ENCODE measurements at regions not wholly inside any gene's neighbourhood (a gene's known extent, or its start where the extent isn't known, plus 50 kb on each side); places are given as distances from the start of the nearest gene placed in this dataset.

GRCh38 chr22:48837341-48837935 is 990.2 kb downstream of the BRD1 start:
- TF ChIP-seq CTCF (IDR thresholded peaks at IDR 0.05; ENCODE audit: low read depth, low read length, missing control alignments), result no peak
- in situ Hi-C loops (cut with HindIII; ENCODE audit: low sequenced_read_pairs), result no loop called here
- no peak for DNase-seq (ENCODE audit: low read depth)
- no peak overlapping the region for H3K4me3 ChIP-seq (ENCODE audit: low read depth, low read length)

DNA sequence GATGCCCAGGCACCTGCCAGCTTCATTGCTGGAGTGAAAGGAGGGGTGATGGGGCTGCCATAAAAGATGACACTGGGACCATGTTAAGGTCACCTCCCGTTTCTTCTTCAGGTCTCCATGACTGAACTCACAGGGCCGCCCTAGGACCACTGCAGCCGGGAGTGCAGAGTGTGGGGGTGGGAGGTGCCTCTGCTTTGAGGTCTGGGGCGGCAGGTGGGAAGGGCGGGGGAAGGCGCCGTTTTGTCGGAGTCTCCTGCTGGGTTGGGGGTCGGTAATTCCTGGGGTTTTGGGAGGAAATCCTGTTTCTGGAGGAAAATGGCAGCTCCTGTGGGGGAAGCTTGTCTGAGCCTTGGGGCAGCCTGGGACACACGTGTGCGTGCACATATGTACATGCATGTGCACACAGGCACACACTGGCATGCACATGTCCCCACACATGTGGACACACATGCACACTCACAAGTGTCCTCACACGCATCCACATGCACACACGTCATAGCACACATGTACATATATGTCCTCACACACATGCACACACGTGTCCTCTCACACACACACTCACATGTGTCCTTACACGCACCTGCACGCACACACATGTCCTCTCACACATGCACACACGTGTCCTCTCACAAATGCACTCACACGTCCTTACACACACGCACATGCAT is 990.9 kb downstream of the BRD1 start:
- TF ChIP-seq CTCF (IDR thresholded peaks at IDR 0.05; ENCODE audit: low read depth, low read length, missing control alignments), result no peak
- H3K4me3 ChIP-seq (ENCODE audit: low read depth, low read length), result no peak overlapping the region
- in situ Hi-C loops (cut with HindIII; ENCODE audit: low sequenced_read_pairs), result no loop called here
- DNase-seq (ENCODE audit: low read depth), result no peak

DNA sequence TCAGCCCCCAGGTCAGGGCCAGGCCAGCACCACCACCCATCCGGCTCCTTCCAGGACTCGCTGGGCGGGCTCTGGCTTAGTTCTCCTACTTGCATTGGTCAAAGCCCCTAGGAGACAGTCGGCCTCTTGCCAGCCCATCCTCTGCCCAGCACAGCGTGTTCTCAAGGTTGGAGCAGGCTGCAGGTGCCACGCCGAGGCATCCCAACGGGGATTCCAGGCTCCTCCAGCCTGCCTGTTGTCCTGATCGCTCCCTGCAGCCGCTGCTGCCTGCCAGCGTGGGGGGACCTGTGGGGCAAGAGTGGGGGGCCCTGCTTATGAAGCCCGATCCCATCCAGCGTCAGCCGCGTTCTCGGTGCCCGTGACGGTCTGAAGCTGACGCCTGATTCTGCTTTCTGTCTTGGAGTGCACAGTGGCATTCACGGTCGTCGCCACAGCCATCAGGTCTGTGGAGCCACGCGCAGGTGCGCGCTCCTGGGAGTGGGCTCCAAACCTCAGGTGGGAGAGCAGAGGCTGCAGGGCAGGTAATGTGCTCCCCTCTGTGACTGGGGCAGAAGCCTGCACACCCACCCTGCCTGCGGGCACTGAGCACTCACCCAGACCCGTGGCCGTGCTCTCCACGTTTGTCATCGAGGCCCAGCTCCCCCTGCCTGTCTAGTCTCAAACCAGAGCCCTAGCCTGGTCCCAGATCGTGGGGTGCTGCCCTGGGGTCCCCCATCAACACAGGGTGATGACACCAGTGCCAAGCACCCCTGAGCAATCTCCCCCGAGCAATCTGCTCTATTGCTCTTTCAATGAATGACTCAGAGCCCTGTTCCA is 991.6 kb downstream of the BRD1 start:
- TF ChIP-seq CTCF (IDR thresholded peaks at IDR 0.05; ENCODE audit: low read depth, low read length, missing control alignments), result no peak
- no peak for DNase-seq (ENCODE audit: low read depth)
- H3K4me3 ChIP-seq (ENCODE audit: low read depth, low read length), result no peak overlapping the region
- in situ Hi-C loops (cut with HindIII; ENCODE audit: low sequenced_read_pairs), result no loop called here

DNA sequence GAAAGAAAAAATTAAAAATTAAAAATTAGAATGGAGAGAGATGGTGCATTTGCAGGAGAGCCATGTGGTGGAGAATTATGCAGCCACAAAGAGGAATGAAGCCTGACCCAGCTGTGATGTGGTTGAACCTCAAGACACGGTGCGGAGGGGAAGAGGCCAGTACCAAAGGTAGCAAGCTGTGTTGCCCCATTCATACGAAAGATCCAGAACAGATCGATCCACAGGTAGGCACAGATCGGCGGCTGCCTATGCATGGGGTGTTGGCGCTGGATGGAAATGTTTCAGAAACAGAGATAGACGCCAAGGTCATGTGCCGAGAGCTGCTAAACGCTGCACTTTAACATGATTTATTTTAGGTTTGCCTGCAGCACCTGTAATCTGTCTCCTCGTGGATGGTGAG is 992.3 kb downstream of the BRD1 start:
- no peak for DNase-seq (ENCODE audit: low read depth)
- in situ Hi-C loops (cut with HindIII; ENCODE audit: low sequenced_read_pairs), result no loop called here
- H3K4me3 ChIP-seq (ENCODE audit: low read depth, low read length), result no peak overlapping the region
- no peak for TF ChIP-seq CTCF (IDR thresholded peaks at IDR 0.05; ENCODE audit: low read depth, low read length, missing control alignments)

- in situ Hi-C loops (cut with HindIII; ENCODE audit: low sequenced_read_pairs), result no loop called here
- TF ChIP-seq CTCF (IDR thresholded peaks at IDR 0.05; ENCODE audit: low read depth, low read length, missing control alignments), result no peak
- no peak overlapping the region for H3K4me3 ChIP-seq (ENCODE audit: low read depth, low read length)
- DNase-seq (ENCODE audit: low read depth), result no peak
Observed at GRCh38 chr22:48834404-48834803, 993.3 kb downstream of the BRD1 start.

- H3K4me3 ChIP-seq (ENCODE audit: low read depth, low read length), result no peak overlapping the region
- TF ChIP-seq CTCF (IDR thresholded peaks at IDR 0.05; ENCODE audit: low read depth, low read length, missing control alignments), result no peak
- in situ Hi-C loops (cut with HindIII; ENCODE audit: low sequenced_read_pairs), result no loop called here
- DNase-seq (ENCODE audit: low read depth), result no peak
Observed at GRCh38 chr22:48832592-48832991, 995.1 kb downstream of the BRD1 start.
